HG03571 (cell line): ENCODE measurements at regions not wholly inside any gene's neighbourhood (a gene's known extent, or its start where the extent isn't known, plus 50 kb on each side); places are given as distances from the start of the nearest gene placed in this dataset.

Experiments used
- ATAC-seq: cut with Tn5 transposase; IDR thresholded peaks from one replicate; pipeline ENCODE4 v1.9.1; 2021; ENCODE audit not compliant: unreplicated experiment

GRCh38 chr17:57174591-57174990, 81.7 kb upstream of the MSI2 start:
- ATAC-seq: peak; percentile 79

GRCh38 chr17:57178839-57179238, 77.5 kb upstream of the MSI2 start:
- ATAC-seq: no peak

DNA sequence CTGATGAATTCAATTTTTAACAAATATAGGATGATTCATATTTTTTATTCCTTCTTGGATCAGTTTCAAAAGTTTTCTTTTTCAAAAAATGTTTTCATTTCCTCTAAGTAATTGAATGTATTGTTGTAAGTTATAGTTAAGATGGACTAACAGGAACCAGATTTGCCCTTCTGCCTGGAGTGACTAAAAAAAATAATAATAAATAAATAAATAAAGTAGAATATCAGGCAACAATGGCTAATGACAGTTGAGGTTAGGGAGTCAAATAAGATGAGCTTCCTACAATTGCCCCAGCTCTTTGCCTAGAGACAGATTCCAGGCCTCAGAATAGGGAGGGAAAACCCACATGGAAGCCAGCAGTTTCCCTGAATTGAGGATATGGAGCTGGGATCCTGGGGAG, 73.7 kb upstream of the MSI2 start:
- ATAC-seq: no peak

DNA sequence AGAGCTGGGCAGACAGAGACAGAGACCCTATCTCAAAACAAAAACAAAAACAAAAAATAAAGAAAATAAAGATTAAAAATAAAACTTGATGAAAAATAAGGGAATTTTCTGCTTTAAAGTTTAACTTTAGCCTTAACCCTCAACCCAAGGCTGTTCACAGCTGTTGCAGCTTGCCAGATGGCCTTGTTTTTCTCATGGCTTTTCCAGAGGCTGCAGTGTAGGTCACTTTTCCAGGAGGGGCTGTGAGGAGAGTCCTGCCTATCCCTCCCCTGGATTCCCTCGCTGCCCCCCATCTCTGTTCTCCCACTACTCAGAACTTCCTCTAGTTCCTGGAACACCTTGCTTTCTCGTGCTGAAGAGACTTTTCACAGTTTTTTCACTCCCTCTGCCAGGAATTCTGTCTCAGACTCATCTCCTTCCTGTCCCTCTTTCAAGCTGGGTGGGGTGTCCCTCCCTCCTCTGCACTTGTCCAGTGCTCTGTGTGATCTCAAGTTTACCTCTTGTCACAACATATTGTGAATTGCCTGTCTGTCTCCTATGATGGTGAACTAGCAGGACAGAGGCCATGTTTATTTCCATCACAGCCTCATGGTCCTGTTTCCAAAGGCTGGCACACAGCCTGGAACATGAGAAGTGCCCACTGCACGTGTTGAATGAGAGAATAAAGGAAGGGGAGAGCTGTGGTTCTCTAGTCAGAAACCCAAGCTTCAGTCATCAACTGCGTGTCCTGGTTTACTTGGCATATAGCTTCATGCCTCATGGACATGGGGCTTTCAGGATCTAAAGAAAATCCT, 69.9 kb upstream of the MSI2 start:
- ATAC-seq: no peak

DNA sequence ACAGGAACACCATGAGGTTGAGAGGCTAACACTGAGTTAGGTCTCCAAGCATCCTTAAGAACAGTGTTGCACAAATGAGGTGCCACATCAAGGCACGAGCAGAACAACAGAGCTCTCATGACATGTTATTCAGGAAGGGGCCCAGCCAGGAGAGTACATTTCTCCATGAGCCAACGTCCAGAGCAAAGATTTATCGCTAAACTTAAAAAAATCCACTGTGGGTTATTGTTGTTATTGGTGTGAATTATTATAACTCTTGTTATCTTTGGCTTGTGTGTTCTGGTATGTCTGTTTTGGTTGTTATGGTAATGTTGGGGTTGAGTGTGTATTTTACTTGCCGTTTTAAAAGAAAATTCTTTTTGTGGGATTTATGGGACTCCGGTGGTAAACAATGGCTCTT, 68.9 kb upstream of the MSI2 start:
- ATAC-seq: no peak

DNA sequence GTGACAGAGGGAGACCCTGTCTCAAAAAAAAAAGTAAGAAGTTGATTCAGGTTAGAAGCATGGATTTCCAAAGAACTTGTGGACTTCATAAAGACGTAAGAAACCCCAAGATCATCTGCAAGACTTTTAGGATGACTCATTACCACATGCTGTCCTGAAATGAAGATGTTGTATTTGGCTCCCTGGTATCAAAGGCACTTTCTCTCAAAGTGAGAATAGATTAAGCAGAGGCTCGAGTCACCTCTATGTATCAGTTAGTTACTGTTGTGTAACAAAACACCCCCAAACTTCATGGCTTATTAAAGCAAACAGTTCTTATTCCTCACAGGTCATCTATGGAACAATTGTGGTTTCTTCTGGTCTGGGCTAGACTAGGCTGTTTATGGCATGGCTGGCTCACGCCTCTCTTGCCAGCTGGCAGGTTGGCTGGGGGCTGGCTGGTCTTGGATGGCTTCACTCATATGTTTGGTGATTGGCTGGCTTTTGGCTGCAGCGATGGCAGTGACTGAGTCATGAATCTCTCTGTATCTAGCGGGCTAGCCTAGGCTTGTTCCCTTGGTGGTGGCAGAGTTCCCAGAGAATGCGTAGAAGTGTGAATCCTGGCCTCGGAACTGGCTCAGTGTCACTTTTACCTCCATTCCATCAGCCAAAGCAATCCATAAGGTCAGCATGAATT, 60.4 kb upstream of the MSI2 start:
- ATAC-seq: no peak

GRCh38 chr17:57197466-57198071, 58.8 kb upstream of the MSI2 start:
- no peak for ATAC-seq

- no peak for ATAC-seq
Observed at GRCh38 chr17:57201481-57201880, 54.8 kb upstream of the MSI2 start.

GRCh38 chr17:57203040-57203439, 53.3 kb upstream of the MSI2 start:
- ATAC-seq: no peak
